GM23338 (cell line): ENCODE measurements at regions not wholly inside any gene's neighbourhood (a gene's known extent, or its start where the extent isn't known, plus 50 kb on each side); places are given as distances from the start of the nearest gene placed in this dataset.

Experiments used
- ATAC-seq: fragments of 200-7000 bp; cut with Tn5 transposase; 3 replicates; pipeline ENCODE4 v1.9.1; 2020
- DNase-seq: peaks from one replicate; pipeline ENCODE4 v3.0.0-alpha.2; 2015; ENCODE audit warnings: low spot score
- H2AFZ ChIP-seq: fragments of 200-600 bp; sonication (generic); 2 replicates; pipeline ENCODE4 v1.8.0; 2016; ENCODE audit warnings: antibody characterized with exemption, mild to moderate bottlenecking, moderate library complexity
- H3F3A ChIP-seq: fragments of 200-600 bp; sonication (generic); replicated peaks from 2 replicates; pipeline ENCODE4 v1.8.0; 2017; ENCODE audit warnings: antibody characterized with exemption, mixed run types, low read depth
- H3K27ac ChIP-seq: fragments of 200-600 bp; sonication (generic); 2 replicates; pipeline ENCODE4 v1.6.1; 2016; ENCODE audit warnings: low read depth
- H3K27me3 ChIP-seq: fragments of 200-600 bp; sonication (generic); 2 replicates; pipeline ENCODE4 v1.8.0; 2016; ENCODE audit warnings: mild to moderate bottlenecking, mixed run types, moderate library complexity; ENCODE audit not compliant: insufficient read depth
- H3K36me3 ChIP-seq: fragments of 200-600 bp; sonication (generic); 2 replicates; pipeline ENCODE4 v1.8.0; 2016; ENCODE audit warnings: mild to moderate bottlenecking; ENCODE audit not compliant: insufficient read depth
- H3K4me1 ChIP-seq: fragments of 200-600 bp; sonication (generic); 2 replicates; pipeline ENCODE4 v1.8.0; 2016; ENCODE audit warnings: mild to moderate bottlenecking, moderate library complexity; ENCODE audit not compliant: insufficient read depth
- H3K4me2 ChIP-seq: fragments of 200-600 bp; sonication (generic); 2 replicates; pipeline ENCODE4 v1.7.1; 2017; ENCODE audit warnings: mixed run types
- H3K4me3 ChIP-seq: fragments of 200-600 bp; sonication (generic); 2 replicates; pipeline ENCODE4 v1.6.1; 2016; ENCODE audit warnings: mixed run types
- H3K79me2 ChIP-seq: fragments of 200-600 bp; sonication (generic); replicated peaks from 2 replicates; pipeline ENCODE4 v1.8.0; 2017; ENCODE audit warnings: mild to moderate bottlenecking; ENCODE audit not compliant: insufficient read depth
- H3K9me2 ChIP-seq: fragments of 200-600 bp; sonication (generic); 2 replicates; pipeline ENCODE4 v1.8.0; 2017; ENCODE audit not compliant: insufficient read depth
- H4K20me1 ChIP-seq: fragments of 200-600 bp; sonication (generic); replicated peaks from 2 replicates; pipeline ENCODE4 v1.8.0; 2017; ENCODE audit warnings: mild to moderate bottlenecking; ENCODE audit not compliant: insufficient read depth
- H3K27ac Mint-ChIP-seq: 2 replicates; pipeline ENCODE4 v1.8.0; 2020; ENCODE audit warnings: inconsistent platforms, mild to moderate bottlenecking, moderate library complexity, mixed read lengths
- H3K27me3 Mint-ChIP-seq: 3 replicates; pipeline ENCODE4 v1.8.0; 2022; ENCODE audit warnings: low read depth, mild to moderate bottlenecking, moderate library complexity, mixed read lengths, inconsistent platforms; ENCODE audit not compliant: insufficient read depth, poor library complexity
- H3K36me3 Mint-ChIP-seq: 3 replicates; pipeline ENCODE4 v1.8.0; 2021; ENCODE audit warnings: low read depth, mild to moderate bottlenecking, inconsistent platforms, moderate library complexity, mixed read lengths
- H3K4me1 Mint-ChIP-seq: 3 replicates; pipeline ENCODE4 v1.8.0; 2020; ENCODE audit warnings: mild to moderate bottlenecking, inconsistent platforms, mixed read lengths
- H3K4me3 Mint-ChIP-seq: 3 replicates; pipeline ENCODE4 v1.8.0; 2021; ENCODE audit warnings: moderate library complexity, mild to moderate bottlenecking, inconsistent platforms, mixed read lengths
- H3K9me3 Mint-ChIP-seq: 3 replicates; pipeline ENCODE4 v1.8.0; 2020; ENCODE audit warnings: moderate library complexity, mild to moderate bottlenecking, inconsistent platforms, mixed read lengths
- CREB1 ChIP-seq: fragments of 250-450 bp; sonication (Bioruptor Pico); IDR thresholded peaks from 2 replicates; pipeline ENCODE4 v1.5.0; 2020; ENCODE audit warnings: low read depth, mild to moderate bottlenecking, moderate library complexity
- EZH2 ChIP-seq: fragments of 200-600 bp; sonication (generic); IDR thresholded peaks from one replicate; pipeline ENCODE4 v1.8.0; 2017; ENCODE audit warnings: antibody characterized with exemption, mild to moderate bottlenecking, low read depth; ENCODE audit not compliant: unreplicated experiment
- EZH2phosphoT487 ChIP-seq: fragments of 200-600 bp; sonication (generic); IDR thresholded peaks from one replicate; pipeline ENCODE4 v1.8.1; 2018; ENCODE audit warnings: antibody characterized with exemption; ENCODE audit not compliant: unreplicated experiment
- JUNB ChIP-seq: IDR thresholded peaks from one replicate; pipeline ENCODE4 v1.6.1; 2016; ENCODE audit warnings: antibody characterized with exemption; ENCODE audit not compliant: unreplicated experiment
- NANOG ChIP-seq: IDR thresholded peaks from 2 replicates; pipeline ENCODE4 v1.6.1; 2016; ENCODE audit warnings: antibody characterized with exemption, borderline replicate concordance
- POLR2AphosphoS5 ChIP-seq: IDR thresholded peaks from 2 replicates; pipeline ENCODE4 v1.6.1; 2016; ENCODE audit warnings: antibody characterized with exemption, low read depth
- STAT1 ChIP-seq: IDR thresholded peaks from one replicate; pipeline ENCODE4 v1.6.1; 2016; ENCODE audit warnings: antibody characterized with exemption; ENCODE audit not compliant: unreplicated experiment
- ZNF114 ChIP-seq: fragments of 250-450 bp; sonication (Bioruptor Pico); IDR thresholded peaks from 2 replicates; pipeline ENCODE4 v1.5.0; 2020; ENCODE audit warnings: mild to moderate bottlenecking, moderate library complexity
- ZNF331 ChIP-seq: fragments of 250-450 bp; sonication (Bioruptor Pico); IDR thresholded peaks from 2 replicates; pipeline ENCODE4 v1.5.0; 2020; ENCODE audit warnings: low read depth, mild to moderate bottlenecking, moderate library complexity
- TF ChIP-seq, protein P1 (sequence below), 2 experiments: fragments of 200-600 bp in 1 of 2; sonication (generic) in 1 of 2; conservative IDR thresholded peaks; 2 replicates each; pipeline versions ENCODE4 v1.5.1 to v1.6.1; 2016 to 2017; ENCODE audit warnings: antibody characterized with exemption in 2 of 2, low read depth in 2 of 2, mild to moderate bottlenecking in 2 of 2, moderate library complexity in 1 of 2
- TF ChIP-seq, protein P2 (sequence below): IDR thresholded peaks from one replicate; pipeline ENCODE4 v1.6.1; 2018; ENCODE audit warnings: antibody characterized with exemption; ENCODE audit not compliant: unreplicated experiment
- TF ChIP-seq, protein P3 (sequence below): fragments of 250-450 bp; sonication (Bioruptor Pico); IDR thresholded peaks from 2 replicates; pipeline ENCODE4 v1.5.0; 2020; ENCODE audit warnings: mild to moderate bottlenecking, moderate library complexity
- TF ChIP-seq, protein P4 (sequence below): IDR thresholded peaks from 2 replicates; pipeline ENCODE4 v1.6.1; 2016; ENCODE audit warnings: antibody characterized with exemption

DNA sequence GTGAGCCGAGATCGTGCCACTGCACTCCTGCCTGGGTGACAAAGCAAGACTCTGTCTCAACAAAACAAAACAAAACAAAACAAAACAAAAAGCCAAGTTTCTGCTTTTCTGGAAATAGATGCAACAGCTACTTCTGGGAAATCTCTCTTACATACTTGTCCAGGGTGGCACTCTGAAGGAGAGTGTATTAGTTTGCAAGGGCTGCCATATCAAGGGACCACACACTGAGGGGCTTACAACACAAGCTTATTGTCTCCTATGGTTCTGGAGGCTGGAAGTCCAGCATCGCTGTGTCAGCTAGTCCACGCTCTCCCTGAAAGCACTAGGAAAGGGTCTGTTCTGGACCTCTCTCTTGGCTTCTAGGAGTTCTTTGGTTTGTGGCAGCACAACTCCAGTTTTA is 277.9 kb upstream of the WWC1 start:
- DNase-seq (no peak), ATAC-seq (no peak)
- Mint-ChIP-seq H3K27me3 (peaks cover 2% of the 10 kb centered on the region), H3K4me3 (no peak overlapping the region), H3K4me1 (peaks cover 4% of the 10 kb centered on the region; the same call in 2 of the 3 replicates), H3K9me3 (no peaks in the 10 kb centered on the region), H3K36me3 (no peaks in the 10 kb centered on the region; the same call in 2 of the 3 replicates), H3K27ac (no peak overlapping the region)
- no peak overlapping the region for H3K27ac ChIP-seq
- H3K4me1 ChIP-seq = no peaks in the 10 kb centered on the region
- no peaks in the 10 kb centered on the region for H4K20me1 ChIP-seq
- no peaks in the 10 kb centered on the region for H3F3A ChIP-seq
- no peak overlapping the region for H3K4me3 ChIP-seq
- H3K9me2 ChIP-seq = no peaks in the 10 kb centered on the region
- H3K27me3 ChIP-seq = no peaks in the 10 kb centered on the region
- no peaks in the 10 kb centered on the region for H3K79me2 ChIP-seq
- H2AFZ ChIP-seq = no peak overlapping the region
- no peaks in the 10 kb centered on the region for H3K36me3 ChIP-seq
- TF ChIP-seq CREB1 (CRISPR knock-in tag) = no peak
- TF ChIP-seq JUNB = no peak
- TF ChIP-seq EZH2phosphoT487 = no peak
- TF ChIP-seq, protein P1, sequence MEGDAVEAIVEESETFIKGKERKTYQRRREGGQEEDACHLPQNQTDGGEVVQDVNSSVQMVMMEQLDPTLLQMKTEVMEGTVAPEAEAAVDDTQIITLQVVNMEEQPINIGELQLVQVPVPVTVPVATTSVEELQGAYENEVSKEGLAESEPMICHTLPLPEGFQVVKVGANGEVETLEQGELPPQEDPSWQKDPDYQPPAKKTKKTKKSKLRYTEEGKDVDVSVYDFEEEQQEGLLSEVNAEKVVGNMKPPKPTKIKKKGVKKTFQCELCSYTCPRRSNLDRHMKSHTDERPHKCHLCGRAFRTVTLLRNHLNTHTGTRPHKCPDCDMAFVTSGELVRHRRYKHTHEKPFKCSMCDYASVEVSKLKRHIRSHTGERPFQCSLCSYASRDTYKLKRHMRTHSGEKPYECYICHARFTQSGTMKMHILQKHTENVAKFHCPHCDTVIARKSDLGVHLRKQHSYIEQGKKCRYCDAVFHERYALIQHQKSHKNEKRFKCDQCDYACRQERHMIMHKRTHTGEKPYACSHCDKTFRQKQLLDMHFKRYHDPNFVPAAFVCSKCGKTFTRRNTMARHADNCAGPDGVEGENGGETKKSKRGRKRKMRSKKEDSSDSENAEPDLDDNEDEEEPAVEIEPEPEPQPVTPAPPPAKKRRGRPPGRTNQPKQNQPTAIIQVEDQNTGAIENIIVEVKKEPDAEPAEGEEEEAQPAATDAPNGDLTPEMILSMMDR (conservative IDR thresholded peaks at IDR 0.05; ENCODE audit: low read depth in 2 of 2) = no peak
- TF ChIP-seq, protein P2, sequence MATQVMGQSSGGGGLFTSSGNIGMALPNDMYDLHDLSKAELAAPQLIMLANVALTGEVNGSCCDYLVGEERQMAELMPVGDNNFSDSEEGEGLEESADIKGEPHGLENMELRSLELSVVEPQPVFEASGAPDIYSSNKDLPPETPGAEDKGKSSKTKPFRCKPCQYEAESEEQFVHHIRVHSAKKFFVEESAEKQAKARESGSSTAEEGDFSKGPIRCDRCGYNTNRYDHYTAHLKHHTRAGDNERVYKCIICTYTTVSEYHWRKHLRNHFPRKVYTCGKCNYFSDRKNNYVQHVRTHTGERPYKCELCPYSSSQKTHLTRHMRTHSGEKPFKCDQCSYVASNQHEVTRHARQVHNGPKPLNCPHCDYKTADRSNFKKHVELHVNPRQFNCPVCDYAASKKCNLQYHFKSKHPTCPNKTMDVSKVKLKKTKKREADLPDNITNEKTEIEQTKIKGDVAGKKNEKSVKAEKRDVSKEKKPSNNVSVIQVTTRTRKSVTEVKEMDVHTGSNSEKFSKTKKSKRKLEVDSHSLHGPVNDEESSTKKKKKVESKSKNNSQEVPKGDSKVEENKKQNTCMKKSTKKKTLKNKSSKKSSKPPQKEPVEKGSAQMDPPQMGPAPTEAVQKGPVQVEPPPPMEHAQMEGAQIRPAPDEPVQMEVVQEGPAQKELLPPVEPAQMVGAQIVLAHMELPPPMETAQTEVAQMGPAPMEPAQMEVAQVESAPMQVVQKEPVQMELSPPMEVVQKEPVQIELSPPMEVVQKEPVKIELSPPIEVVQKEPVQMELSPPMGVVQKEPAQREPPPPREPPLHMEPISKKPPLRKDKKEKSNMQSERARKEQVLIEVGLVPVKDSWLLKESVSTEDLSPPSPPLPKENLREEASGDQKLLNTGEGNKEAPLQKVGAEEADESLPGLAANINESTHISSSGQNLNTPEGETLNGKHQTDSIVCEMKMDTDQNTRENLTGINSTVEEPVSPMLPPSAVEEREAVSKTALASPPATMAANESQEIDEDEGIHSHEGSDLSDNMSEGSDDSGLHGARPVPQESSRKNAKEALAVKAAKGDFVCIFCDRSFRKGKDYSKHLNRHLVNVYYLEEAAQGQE = no peak
- no peak for TF ChIP-seq STAT1
- TF ChIP-seq, protein P3, sequence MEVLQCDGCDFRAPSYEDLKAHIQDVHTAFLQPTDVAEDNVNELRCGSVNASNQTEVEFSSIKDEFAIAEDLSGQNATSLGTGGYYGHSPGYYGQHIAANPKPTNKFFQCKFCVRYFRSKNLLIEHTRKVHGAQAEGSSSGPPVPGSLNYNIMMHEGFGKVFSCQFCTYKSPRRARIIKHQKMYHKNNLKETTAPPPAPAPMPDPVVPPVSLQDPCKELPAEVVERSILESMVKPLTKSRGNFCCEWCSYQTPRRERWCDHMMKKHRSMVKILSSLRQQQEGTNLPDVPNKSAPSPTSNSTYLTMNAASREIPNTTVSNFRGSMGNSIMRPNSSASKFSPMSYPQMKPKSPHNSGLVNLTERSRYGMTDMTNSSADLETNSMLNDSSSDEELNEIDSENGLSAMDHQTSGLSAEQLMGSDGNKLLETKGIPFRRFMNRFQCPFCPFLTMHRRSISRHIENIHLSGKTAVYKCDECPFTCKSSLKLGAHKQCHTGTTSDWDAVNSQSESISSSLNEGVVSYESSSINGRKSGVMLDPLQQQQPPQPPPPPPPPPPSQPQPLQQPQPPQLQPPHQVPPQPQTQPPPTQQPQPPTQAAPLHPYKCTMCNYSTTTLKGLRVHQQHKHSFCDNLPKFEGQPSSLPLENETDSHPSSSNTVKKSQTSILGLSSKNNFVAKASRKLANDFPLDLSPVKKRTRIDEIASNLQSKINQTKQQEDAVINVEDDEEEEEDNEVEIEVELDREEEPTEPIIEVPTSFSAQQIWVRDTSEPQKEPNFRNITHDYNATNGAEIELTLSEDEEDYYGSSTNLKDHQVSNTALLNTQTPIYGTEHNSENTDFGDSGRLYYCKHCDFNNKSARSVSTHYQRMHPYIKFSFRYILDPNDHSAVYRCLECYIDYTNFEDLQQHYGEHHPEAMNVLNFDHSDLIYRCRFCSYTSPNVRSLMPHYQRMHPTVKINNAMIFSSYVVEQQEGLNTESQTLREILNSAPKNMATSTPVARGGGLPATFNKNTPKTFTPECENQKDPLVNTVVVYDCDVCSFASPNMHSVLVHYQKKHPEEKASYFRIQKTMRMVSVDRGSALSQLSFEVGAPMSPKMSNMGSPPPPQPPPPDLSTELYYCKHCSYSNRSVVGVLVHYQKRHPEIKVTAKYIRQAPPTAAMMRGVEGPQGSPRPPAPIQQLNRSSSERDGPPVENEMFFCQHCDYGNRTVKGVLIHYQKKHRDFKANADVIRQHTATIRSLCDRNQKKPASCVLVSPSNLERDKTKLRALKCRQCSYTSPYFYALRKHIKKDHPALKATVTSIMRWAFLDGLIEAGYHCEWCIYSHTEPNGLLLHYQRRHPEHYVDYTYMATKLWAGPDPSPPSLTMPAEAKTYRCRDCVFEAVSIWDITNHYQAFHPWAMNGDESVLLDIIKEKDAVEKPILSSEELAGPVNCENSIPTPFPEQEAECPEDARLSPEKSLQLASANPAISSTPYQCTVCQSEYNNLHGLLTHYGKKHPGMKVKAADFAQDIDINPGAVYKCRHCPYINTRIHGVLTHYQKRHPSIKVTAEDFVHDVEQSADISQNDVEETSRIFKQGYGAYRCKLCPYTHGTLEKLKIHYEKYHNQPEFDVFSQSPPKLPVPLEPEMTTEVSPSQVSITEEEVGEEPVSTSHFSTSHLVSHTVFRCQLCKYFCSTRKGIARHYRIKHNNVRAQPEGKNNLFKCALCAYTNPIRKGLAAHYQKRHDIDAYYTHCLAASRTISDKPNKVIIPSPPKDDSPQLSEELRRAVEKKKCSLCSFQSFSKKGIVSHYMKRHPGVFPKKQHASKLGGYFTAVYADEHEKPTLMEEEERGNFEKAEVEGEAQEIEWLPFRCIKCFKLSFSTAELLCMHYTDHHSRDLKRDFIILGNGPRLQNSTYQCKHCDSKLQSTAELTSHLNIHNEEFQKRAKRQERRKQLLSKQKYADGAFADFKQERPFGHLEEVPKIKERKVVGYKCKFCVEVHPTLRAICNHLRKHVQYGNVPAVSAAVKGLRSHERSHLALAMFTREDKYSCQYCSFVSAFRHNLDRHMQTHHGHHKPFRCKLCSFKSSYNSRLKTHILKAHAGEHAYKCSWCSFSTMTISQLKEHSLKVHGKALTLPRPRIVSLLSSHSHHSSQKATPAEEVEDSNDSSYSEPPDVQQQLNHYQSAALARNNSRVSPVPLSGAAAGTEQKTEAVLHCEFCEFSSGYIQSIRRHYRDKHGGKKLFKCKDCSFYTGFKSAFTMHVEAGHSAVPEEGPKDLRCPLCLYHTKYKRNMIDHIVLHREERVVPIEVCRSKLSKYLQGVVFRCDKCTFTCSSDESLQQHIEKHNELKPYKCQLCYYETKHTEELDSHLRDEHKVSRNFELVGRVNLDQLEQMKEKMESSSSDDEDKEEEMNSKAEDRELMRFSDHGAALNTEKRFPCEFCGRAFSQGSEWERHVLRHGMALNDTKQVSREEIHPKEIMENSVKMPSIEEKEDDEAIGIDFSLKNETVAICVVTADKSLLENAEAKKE = no peak
- no peak for TF ChIP-seq ZNF331 (CRISPR knock-in tag)
- no peak for TF ChIP-seq NANOG
- TF ChIP-seq ZNF114 (CRISPR knock-in tag) = no peak
- TF ChIP-seq POLR2AphosphoS5 = no peak
- TF ChIP-seq EZH2 = no peak
- TF ChIP-seq, protein P4, sequence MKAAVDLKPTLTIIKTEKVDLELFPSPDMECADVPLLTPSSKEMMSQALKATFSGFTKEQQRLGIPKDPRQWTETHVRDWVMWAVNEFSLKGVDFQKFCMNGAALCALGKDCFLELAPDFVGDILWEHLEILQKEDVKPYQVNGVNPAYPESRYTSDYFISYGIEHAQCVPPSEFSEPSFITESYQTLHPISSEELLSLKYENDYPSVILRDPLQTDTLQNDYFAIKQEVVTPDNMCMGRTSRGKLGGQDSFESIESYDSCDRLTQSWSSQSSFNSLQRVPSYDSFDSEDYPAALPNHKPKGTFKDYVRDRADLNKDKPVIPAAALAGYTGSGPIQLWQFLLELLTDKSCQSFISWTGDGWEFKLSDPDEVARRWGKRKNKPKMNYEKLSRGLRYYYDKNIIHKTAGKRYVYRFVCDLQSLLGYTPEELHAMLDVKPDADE = no peak
- no peak overlapping the region for H3K4me2 ChIP-seq
